H1 (cell line): ENCODE measurements at regions not wholly inside any gene's neighbourhood (a gene's known extent, or its start where the extent isn't known, plus 50 kb on each side); places are given as distances from the start of the nearest gene placed in this dataset.
"Not testable (repeated sequence)": the region's sequence is repeated elsewhere in the genome, so short reads cannot be mapped to it uniquely, and the experiment has no call there.

Experiments
- CTCF ChIA-PET: fragments of 300-600 bp; sonication (Branson Sonifier 250); formaldehyde crosslinking; loops from one replicate; lab custom pipeline; 2021; ENCODE audit not compliant: partially characterized antibody; lab: Charles Lee
- POLR2A ChIA-PET: fragments of 300-600 bp; sonication (Branson Sonifier 250); formaldehyde crosslinking; loops from one replicate; lab custom pipeline; 2021; ENCODE audit warnings: inconsistent platforms; ENCODE audit not compliant: partially characterized antibody; lab: Charles Lee
- DNase-seq, 2 experiments: peaks; one replicate each; pipeline versions ENCODE4 v3.0.0 to v3.0.0-alpha.2; 2010 to 2022; ENCODE audit warnings: low spot score in 2 of 2, low read depth in 1 of 2, mixed read lengths in 1 of 2
- FAIRE-seq: peaks from 2 replicates; lab custom pipeline; 2011; peaks lifted over from hg19 to GRCh38; lab: Jason Lieb, UNC
- H2AFZ ChIP-seq: 2 replicates; pipeline ENCODE4 v1.8.1; 2012; ENCODE audit warnings: low read length, inconsistent platforms
- H2AK5ac ChIP-seq: 2 replicates; pipeline ENCODE4 v1.6.1; 2013; ENCODE audit warnings: low read depth, low read length
- H2BK120ac ChIP-seq: replicated peaks from 2 replicates; pipeline ENCODE3; 2013; ENCODE audit warnings: low read depth, low read length, inconsistent platforms
- H2BK12ac ChIP-seq: 2 replicates; pipeline ENCODE4 v1.6.1; 2013; ENCODE audit warnings: low read depth, low read length
- H2BK15ac ChIP-seq: 2 replicates; pipeline ENCODE4 v1.6.1; 2013; ENCODE audit warnings: low read length
- H2BK20ac ChIP-seq: 2 replicates; pipeline ENCODE4 v1.6.1; 2013; ENCODE audit warnings: low read length
- H2BK5ac ChIP-seq: 2 replicates; pipeline ENCODE4 v1.6.1; 2013; ENCODE audit warnings: low read depth, low read length
- H3K14ac ChIP-seq: 2 replicates; pipeline ENCODE4 v1.6.1; 2013; ENCODE audit warnings: inconsistent platforms; ENCODE audit not compliant: insufficient read length
- H3K18ac ChIP-seq: 2 replicates; pipeline ENCODE4 v1.6.1; 2013; ENCODE audit warnings: low read length; ENCODE audit errors: extremely low read depth
- H3K23ac ChIP-seq: 2 replicates; pipeline ENCODE4 v1.6.1; 2013; ENCODE audit warnings: inconsistent platforms; ENCODE audit not compliant: insufficient read length
- H3K23me2 ChIP-seq: 2 replicates; pipeline ENCODE4 v1.6.1; 2013; ENCODE audit warnings: low read depth, low read length
- H3K27ac ChIP-seq: 2 replicates; pipeline ENCODE4 v1.6.1; 2011; ENCODE audit warnings: low read depth, low read length, inconsistent platforms
- H3K27me3 ChIP-seq, 4 experiments: replicated peaks in 1 of 4; 1 replicate in 1 of 4; 2 replicates in 3 of 4; pipeline versions ENCODE4 v1.6.1 to v1.8.1; 2011 to 2013; ENCODE audit warnings: low read length in 3 of 4, mild to moderate bottlenecking in 3 of 4, inconsistent platforms in 2 of 4, mixed read lengths in 2 of 4, moderate library complexity in 1 of 4; ENCODE audit not compliant: control insufficient read depth in 3 of 4, insufficient read depth in 3 of 4; ENCODE audit errors: extremely low read depth in 1 of 4
- H3K36me3 ChIP-seq, 4 experiments: 2 replicates each; pipeline versions ENCODE4 v1.6.1 to v1.8.1; 2011 to 2013; ENCODE audit warnings: mild to moderate bottlenecking in 4 of 4, low read length in 3 of 4, moderate library complexity in 2 of 4, control low read depth in 1 of 4, inconsistent platforms in 1 of 4; ENCODE audit not compliant: insufficient read depth in 4 of 4, control insufficient read depth in 2 of 4
- H3K4ac ChIP-seq: replicated peaks from 2 replicates; pipeline ENCODE3; 2013; ENCODE audit warnings: low read length, low read depth, mixed read lengths, inconsistent platforms; ENCODE audit not compliant: insufficient read length
- H3K4me1 ChIP-seq, 4 experiments: replicated peaks in 1 of 4; 1 replicate in 1 of 4; 2 replicates in 3 of 4; pipeline versions ENCODE4 v1.6.1 to v1.8.1; 2011 to 2013; ENCODE audit warnings: low read length in 3 of 4, inconsistent platforms in 2 of 4, mixed read lengths in 1 of 4; ENCODE audit not compliant: insufficient read depth in 4 of 4, control insufficient read depth in 3 of 4
- H3K4me2 ChIP-seq, 2 experiments: 2 replicates each; pipeline versions ENCODE4 v1.6.1 to v1.8.1; 2011 to 2013; ENCODE audit warnings: low read depth in 2 of 2, low read length in 2 of 2, control low read depth in 1 of 2, inconsistent platforms in 1 of 2, mild to moderate bottlenecking in 1 of 2; ENCODE audit not compliant: insufficient read depth in 1 of 2
- H3K4me3 ChIP-seq, 4 experiments: fragments of 200-600, 300-600 bp in 1 of 4; sonication (generic), shearing (Covaris generic), sonication (Bioruptor Twin) in 1 of 4; 2 replicates each; pipeline versions ENCODE4 v1.5.1 to v1.8.1; 2011 to 2016; ENCODE audit warnings: low read length in 4 of 4, low read depth in 3 of 4, control low read depth in 2 of 4, inconsistent platforms in 2 of 4, mild to moderate bottlenecking in 2 of 4, mixed read lengths in 1 of 4, moderate library complexity in 1 of 4; ENCODE audit not compliant: insufficient read depth in 2 of 4; ENCODE audit errors: extremely low read depth in 1 of 4
- H3K56ac ChIP-seq: replicated peaks from 2 replicates; pipeline ENCODE3; 2013; ENCODE audit warnings: low read depth, mild to moderate bottlenecking, mixed read lengths, low read length, inconsistent platforms; ENCODE audit not compliant: insufficient read length
- H3K79me1 ChIP-seq: 2 replicates; pipeline ENCODE4 v1.6.1; 2013; ENCODE audit warnings: low read depth, low read length, control low read depth
- H3K79me2 ChIP-seq, 2 experiments: 2 replicates each; pipeline versions ENCODE4 v1.6.1 to v1.8.1; 2012 to 2013; ENCODE audit warnings: low read length in 2 of 2, mild to moderate bottlenecking in 2 of 2, inconsistent platforms in 1 of 2; ENCODE audit not compliant: insufficient read depth in 2 of 2, control insufficient read depth in 1 of 2
- H3K9ac ChIP-seq, 4 experiments: replicated peaks in 1 of 4; 1 replicate in 1 of 4; 2 replicates in 3 of 4; pipeline versions ENCODE4 v1.6.1 to v1.8.1; 2011 to 2013; ENCODE audit warnings: low read depth in 3 of 4, low read length in 3 of 4, control low read depth in 2 of 4, mild to moderate bottlenecking in 2 of 4, moderate library complexity in 2 of 4, inconsistent platforms in 1 of 4; ENCODE audit errors: extremely low read depth in 1 of 4
- H3K9me3 ChIP-seq, 2 experiments: 2 replicates each; pipeline versions ENCODE4 v1.6.1 to v1.8.1; 2012 to 2013; ENCODE audit warnings: mild to moderate bottlenecking in 2 of 2, moderate library complexity in 2 of 2, control low read depth in 1 of 2, inconsistent platforms in 1 of 2, low read depth in 1 of 2, low read length in 1 of 2, mixed read lengths in 1 of 2; ENCODE audit not compliant: insufficient read depth in 2 of 2
- H4K20me1 ChIP-seq, 2 experiments: replicated peaks in 1 of 2; 2 replicates each; pipeline versions ENCODE3 to v1.8.1; 2011 to 2013; ENCODE audit warnings: inconsistent platforms in 2 of 2, low read length in 2 of 2, mild to moderate bottlenecking in 1 of 2; ENCODE audit not compliant: insufficient read depth in 2 of 2, control insufficient read depth in 1 of 2
- H4K5ac ChIP-seq: 2 replicates; pipeline ENCODE4 v1.6.1; 2013; ENCODE audit warnings: low read length, low read depth, mixed read lengths, inconsistent platforms; ENCODE audit not compliant: insufficient read length
- H4K8ac ChIP-seq: 2 replicates; pipeline ENCODE4 v1.8.0; 2013; ENCODE audit warnings: mild to moderate bottlenecking, moderate library complexity, low read length, inconsistent platforms; ENCODE audit not compliant: insufficient read depth; ENCODE audit errors: extremely low read depth
- H4K91ac ChIP-seq: replicated peaks from 2 replicates; pipeline ENCODE3; 2013; ENCODE audit warnings: low read length, mixed read lengths, inconsistent platforms; ENCODE audit not compliant: insufficient read length
- WGBS, 2 experiments: shearing (Covaris generic) in 1 of 2; methylation state at CpG; one replicate each; pipeline versions ENCODE4 v1.1.6 to v1.1.7; 2013 to 2015; ENCODE audit warnings: low lambda C conversion rate in 2 of 2, mixed read lengths in 2 of 2, inconsistent platforms in 1 of 2, low coverage in 1 of 2, missing lambda C conversion rate in 1 of 2; ENCODE audit not compliant: insufficient replicate concordance in 2 of 2, insufficient coverage in 1 of 2, insufficient read length in 1 of 2; ENCODE audit errors: extremely low coverage in 1 of 2, missing lambda C conversion rate in 1 of 2; 5-methylcytosine and 5-hydroxymethylcytosine counted together

DNA sequence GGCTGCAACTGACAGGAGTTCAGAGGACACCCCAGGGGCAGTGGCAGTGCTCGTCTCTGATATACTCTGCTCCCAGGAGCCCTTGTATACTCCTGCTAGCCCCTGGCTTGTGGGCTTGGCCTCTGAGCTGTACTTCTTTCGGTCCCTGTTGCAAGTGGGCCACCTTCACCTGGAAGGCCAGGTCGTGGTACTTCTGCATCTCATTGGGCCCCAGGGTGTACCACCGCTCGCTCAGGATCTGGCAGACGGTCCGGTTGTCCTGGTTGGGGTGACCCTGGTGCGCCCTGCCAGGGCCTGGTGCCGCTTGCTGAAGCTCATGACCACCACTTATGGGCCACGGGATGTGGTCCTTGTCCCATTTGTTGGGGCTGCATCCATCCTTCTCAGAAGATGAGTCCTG is 228.5 kb upstream of the ZNF722 start:
- H4K91ac ChIP-seq, H3K4me2 ChIP-seq, H3K23ac ChIP-seq, H2BK12ac ChIP-seq, FAIRE-seq, H3K79me2 ChIP-seq, H2AFZ ChIP-seq, H3K4me3 ChIP-seq, H3K4me1 ChIP-seq, H4K20me1 ChIP-seq, H3K23me2 ChIP-seq, H2BK5ac ChIP-seq, H2AK5ac ChIP-seq, POLR2A ChIA-PET, H3K27me3 ChIP-seq, H3K79me1 ChIP-seq, H3K18ac ChIP-seq, DNase-seq, H3K27ac ChIP-seq, H3K36me3 ChIP-seq, H3K56ac ChIP-seq, H3K9ac ChIP-seq, H3K4ac ChIP-seq, CTCF ChIA-PET, H4K8ac ChIP-seq, H2BK15ac ChIP-seq, H3K14ac ChIP-seq, H2BK20ac ChIP-seq, H4K5ac ChIP-seq, H2BK120ac ChIP-seq: not testable (repeated sequence)
- 77% methylated on average over 8 of the region's 10 CpGs; no CpG with 5 or more reads in 1 of the 2 experiments for WGBS, 2 experiments
- peaks cover 3 to 52% of the 10 kb centered on the region in 2 experiments; a peak in 3 of 4 replicates for H3K9me3 ChIP-seq

DNA sequence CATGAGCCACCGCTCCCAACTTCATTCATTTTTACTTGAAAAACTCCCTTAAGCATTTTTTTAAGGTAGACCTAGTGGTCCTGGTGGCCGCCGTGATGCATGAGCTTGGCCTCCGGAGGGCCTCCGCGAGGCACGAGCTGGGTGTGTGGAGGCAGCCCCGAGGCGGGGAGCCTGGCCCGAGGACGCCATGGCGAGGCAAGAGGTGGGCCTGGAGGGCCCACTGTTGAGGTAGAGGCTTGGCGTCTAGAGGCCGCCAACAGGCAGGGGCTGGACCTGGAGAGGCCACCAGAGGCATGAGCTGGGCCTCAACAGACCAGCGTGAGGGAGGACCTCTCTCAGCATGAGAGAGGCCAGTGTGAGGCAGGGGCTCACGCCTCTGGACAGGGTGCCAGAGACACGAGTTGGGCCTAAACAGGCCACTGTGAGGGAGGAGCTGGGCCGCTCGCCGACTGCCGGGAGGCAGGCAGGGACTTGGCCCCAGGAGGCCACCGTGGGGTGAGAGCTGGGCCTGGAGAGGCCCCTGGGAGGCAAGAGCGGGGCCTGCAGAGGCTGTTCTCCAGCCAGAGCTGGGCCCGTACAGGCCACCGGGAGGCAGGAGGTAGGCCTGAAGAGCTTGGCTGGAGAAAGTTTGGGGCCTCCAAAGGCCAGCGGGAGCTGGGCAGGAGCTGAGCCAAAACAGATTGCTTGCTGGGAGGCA is 227.1 kb upstream of the ZNF722 start:
- 84% methylated on average over 16 of the region's 26 CpGs; no CpG with 5 or more reads in 1 of the 2 experiments for WGBS, 2 experiments

More for the DNA sequence above, 227.1 kb upstream of the ZNF722 start:
- H2AFZ ChIP-seq, POLR2A ChIA-PET, CTCF ChIA-PET, H2BK120ac ChIP-seq, H3K27ac ChIP-seq, H4K91ac ChIP-seq, H2BK5ac ChIP-seq, H3K4me3 ChIP-seq, H3K4me2 ChIP-seq, H2BK15ac ChIP-seq, H4K20me1 ChIP-seq, DNase-seq, H3K14ac ChIP-seq, H3K79me2 ChIP-seq, H3K36me3 ChIP-seq, H3K9ac ChIP-seq, H3K4ac ChIP-seq, H3K18ac ChIP-seq, H2BK20ac ChIP-seq, H2AK5ac ChIP-seq, FAIRE-seq, H3K79me1 ChIP-seq, H2BK12ac ChIP-seq, H3K23ac ChIP-seq, H4K5ac ChIP-seq, H3K4me1 ChIP-seq, H4K8ac ChIP-seq, H3K27me3 ChIP-seq, H3K56ac ChIP-seq, H3K23me2 ChIP-seq: not testable (repeated sequence)
- H3K9me3 ChIP-seq = peaks cover 3 to 39% of the 10 kb centered on the region in 2 experiments; a peak in 3 of 4 replicates
